HG03439 (cell line): ENCODE measurements at regions not wholly inside any gene's neighbourhood (a gene's known extent, or its start where the extent isn't known, plus 50 kb on each side); places are given as distances from the start of the nearest gene placed in this dataset.
"Not testable (repeated sequence)": the region's sequence is repeated elsewhere in the genome, so short reads cannot be mapped to it uniquely, and the experiment has no call there.

Source experiments
- ATAC-seq: cut with Tn5 transposase; IDR thresholded peaks from one replicate; pipeline ENCODE4 v1.9.1; 2021; ENCODE audit warnings: mild to moderate bottlenecking, moderate library complexity; ENCODE audit not compliant: unreplicated experiment

DNA sequence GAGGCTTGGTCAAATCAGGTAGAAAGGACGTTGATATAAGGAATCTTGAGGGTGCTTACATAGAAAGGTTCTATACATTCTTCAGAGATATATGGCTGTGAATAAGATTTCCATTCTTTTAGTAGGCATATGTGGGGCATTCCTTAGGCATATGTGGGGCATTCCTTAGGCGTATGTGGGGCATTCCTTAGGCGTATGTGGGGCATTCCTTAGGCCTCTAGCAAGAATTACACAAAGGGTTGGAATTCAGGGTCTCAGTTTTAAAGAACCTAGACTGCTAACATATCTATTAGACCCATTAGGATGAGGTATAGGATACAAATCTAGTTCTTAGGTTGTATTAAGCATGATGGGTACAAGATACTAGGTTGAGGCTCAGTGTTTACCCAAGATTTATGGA is 607.8 kb downstream of the SI start:
- no peak for ATAC-seq

GRCh38 chr3:164468055-164468454 is 610.2 kb downstream of the SI start:
- no peak for ATAC-seq

- ATAC-seq, result no peak
Measured at GRCh38 chr3:164467007-164467406, 611.3 kb downstream of the SI start.

DNA sequence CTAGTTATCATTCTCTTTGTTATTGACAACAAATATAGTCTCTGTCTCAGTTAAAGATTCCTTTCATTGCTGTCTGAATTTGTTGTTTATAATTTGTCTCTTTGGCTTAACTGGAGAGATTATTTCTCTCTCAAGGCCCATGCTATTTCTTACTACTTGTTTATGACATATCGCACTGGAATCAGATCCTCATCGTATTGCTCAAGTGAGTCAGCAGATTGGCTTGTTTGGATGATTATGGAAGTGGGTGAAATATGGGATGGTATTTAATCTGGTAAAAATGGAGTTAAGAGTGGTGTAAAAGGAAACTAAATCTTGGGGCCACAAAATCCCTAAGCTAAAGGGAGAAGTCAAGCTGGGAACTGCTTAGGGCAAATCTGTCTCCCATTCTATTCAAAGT is 613.1 kb downstream of the SI start:
- ATAC-seq, result no peak

DNA sequence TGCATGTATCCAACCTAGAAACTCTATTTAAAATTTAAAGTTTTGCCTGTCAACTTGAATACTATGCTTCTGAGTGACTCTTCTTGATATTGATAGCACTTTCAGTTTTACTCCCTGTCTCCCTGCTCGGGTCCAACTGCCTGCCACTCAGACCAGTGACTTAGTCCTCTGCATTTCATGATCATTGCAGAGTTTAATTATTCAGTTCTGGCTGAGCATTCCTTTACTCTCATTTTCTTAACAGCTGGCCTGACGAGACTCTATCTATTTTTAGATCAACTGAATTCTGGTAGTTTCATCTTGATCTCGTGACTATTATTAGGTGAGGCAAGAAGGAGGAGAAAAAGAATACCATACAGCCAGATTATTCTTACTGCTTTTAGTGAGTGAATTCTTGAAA is 617.4 kb downstream of the SI start:
- no peak for ATAC-seq

DNA sequence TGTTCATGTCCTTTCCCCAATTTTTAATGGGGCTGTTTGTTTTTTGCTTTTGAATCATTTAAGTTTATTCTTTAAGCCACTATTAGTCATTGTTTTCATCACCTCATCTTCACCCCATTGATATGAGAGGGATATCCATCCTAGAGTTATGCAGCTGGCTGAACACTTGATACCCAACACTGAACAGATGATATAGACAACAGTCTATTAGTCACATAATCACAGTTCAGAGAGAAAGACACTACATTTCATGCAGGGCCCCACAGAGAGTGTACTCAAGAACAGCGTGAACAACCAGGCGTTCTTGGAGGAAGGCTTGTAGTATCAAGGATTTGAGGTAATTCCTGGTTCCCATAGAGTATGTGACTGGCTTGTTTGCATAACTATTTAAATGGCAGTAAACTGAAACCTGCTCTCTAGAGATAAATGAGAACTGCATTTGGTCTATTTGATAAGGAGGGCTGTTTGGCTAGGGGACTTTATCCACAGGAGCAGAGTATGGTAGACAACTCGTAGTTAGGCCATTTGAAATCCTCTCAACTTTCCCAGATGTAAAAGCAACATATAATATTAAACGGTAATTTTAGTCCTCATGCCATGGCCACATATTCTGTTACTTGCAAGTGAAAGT is 618.7 kb downstream of the SI start:
- no peak for ATAC-seq

- ATAC-seq, result no peak
Measured at GRCh38 chr3:164458986-164459385, 619.3 kb downstream of the SI start.

DNA sequence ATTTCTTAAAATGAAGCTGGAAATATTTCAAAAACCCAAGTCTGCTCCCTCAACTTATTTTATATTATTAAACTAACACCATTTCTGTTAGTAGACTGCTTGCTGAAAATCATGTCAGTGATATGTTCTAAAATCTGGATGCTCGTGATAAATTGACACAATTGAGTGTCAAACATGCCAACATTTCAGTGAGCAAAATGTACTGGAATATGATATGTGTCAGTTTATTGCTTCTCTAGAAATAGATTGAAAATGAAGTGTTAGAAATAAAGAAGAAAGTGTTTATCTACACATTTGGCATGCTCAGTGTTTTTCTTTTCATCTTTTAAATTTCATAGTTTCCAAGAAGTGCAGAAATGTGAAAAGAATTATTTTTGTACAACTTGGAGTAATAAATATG is 624.6 kb downstream of the SI start:
- no peak for ATAC-seq

DNA sequence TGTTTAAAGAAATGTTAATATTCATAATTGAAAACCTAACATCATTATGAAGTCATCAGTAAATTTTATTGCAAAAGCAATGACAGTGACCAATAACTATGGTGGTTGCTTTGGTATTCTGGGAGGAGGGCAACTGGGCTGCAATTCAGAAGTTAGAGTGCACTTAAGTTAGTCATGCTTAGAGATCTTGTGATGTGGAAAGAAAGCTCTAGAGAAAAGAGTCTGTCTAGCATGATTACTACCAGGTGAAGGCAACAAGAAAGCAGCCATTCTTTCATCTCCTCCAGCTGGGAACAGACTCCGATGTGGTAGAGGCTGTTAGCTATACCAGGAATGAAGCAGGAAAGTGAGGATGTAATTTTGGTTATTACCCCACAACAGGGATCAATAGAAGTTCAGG is 625.6 kb downstream of the SI start:
- ATAC-seq, result no peak

DNA sequence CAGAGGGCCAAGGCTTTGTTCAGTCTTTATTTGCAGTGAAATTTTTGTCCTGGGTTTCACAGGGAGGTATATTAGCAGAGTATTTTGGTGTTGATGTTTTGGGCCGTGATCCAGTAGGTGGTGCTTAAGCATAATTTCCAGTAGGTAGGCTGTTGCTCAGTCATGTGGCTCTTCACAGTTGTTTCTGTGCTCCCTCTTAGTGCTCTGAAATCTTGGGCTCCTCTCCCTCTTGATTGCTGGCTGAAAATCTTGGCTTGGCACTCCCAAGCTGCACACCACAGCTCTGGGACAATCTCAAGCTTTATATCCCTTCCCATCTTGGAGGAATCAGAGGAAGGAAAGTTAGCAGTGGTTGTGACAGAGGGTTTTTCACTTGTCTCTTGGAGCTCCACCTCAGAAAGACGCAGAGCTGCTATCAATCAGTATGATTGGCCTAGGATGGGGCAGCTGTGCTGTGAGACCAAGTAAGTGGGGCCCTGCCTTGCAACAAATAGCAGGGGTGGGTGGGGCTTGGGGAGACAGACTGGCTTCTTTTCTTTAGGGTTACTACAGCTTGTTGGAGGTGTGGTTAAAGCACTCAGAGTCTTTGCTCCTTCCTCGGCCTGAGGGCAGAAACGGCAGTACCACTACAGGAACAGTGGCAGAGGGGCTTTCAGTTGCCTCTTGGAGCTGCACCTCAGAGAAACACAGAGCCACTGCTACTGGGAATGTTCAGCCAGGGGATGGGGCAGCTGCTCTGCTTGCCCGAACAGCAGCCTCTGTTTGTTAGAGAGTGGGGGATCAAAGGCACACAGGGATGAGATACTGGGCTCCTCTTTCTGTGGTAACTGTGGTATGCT is 627.0 kb downstream of the SI start:
- no peak for ATAC-seq

GRCh38 chr3:164450276-164450905 is 627.9 kb downstream of the SI start:
- no peak for ATAC-seq

- no peak for ATAC-seq
Measured at GRCh38 chr3:164419220-164419619, 659.1 kb downstream of the SI start.

DNA sequence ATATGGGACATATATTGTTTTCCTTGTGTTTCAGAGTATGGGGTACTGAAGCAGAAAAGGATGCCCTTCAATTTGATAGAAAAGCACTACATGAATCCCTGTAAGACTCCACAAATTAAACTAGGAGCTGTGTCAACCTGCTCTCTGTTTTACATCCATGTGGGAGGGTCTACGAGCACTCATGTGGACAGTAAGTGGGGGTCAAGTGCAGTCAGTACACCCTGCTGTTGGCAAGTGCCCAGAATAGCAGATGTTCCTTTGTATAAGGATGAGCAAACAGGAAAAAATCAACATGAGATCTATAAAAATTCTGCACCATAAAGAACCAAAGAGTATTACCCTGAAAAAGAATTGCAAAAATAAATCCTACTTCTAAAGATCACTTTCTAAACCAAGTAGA is 659.9 kb downstream of the SI start:
- ATAC-seq, result no peak

- no peak for ATAC-seq
Measured at GRCh38 chr3:164417955-164418354, 660.3 kb downstream of the SI start.

DNA sequence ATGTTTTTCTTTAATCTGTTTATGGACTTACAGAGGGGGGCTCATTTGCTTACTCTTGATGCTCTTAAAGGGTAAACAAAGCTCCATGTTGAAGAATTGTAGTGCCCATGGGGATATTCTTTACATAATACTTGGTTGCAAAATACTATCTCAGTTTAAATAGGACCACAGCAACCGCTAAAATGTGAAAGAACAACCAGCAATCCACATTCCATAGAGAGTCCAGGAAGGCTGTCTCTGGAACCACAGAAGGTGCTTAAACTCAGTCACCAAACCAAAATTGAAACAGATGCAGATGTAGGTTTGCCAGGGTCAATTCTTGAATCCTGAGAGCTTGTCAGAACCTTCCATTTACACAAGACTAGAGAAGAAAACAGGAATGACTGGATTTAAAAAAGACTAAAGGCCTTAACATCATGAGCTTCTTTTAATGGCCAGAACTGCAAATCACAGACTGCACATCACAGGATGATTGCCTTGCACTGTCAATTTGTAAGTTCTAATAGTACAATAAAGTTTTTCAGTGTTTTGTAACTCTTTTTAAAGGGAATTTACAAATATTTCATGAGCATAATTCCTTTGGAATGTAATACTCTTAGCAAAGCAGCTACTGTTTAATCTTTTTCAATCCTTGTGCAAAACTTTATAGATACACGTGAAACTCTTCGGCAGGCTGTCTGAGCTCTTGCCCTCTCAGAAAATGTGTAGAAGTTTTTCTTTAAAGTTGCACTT is 661.6 kb downstream of the SI start:
- no peak for ATAC-seq

GRCh38 chr3:164408326-164408725 is 670.0 kb downstream of the SI start:
- no peak for ATAC-seq

- no peak for ATAC-seq
Measured at GRCh38 chr3:164407111-164407510, 671.2 kb downstream of the SI start.

DNA sequence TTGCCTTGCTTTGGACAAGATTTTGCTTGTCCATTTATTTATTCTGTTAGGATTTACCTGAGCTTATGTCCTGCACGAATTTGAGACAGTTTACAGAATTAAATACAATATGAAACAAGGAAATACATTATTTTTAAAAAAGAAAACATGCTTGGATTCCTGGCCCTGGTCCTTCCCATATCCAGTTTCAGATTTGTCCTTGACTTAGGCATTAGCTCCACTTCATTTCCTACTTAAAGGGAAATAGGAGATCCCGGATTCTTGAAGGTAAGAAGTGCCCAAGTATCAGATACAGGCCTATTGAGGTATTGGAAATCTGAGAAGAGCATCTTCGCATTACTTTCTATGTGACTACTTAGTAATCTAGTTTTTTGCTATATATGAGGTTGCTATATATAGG is 672.0 kb downstream of the SI start:
- no peak for ATAC-seq

GRCh38 chr3:164401923-164402322 is 676.4 kb downstream of the SI start:
- ATAC-seq, result no peak

- not testable (repeated sequence) for ATAC-seq
Measured at GRCh38 chr3:164401440-164401839, 676.9 kb downstream of the SI start.

- ATAC-seq, result no peak
Measured at GRCh38 chr3:164397462-164397861, 680.8 kb downstream of the SI start.
